ENCODE measurements at regions not wholly inside any gene's neighbourhood (a gene's known extent, or its start where the extent isn't known, plus 50 kb on each side); places are given as distances from the start of the nearest gene placed in this dataset.

DNA sequence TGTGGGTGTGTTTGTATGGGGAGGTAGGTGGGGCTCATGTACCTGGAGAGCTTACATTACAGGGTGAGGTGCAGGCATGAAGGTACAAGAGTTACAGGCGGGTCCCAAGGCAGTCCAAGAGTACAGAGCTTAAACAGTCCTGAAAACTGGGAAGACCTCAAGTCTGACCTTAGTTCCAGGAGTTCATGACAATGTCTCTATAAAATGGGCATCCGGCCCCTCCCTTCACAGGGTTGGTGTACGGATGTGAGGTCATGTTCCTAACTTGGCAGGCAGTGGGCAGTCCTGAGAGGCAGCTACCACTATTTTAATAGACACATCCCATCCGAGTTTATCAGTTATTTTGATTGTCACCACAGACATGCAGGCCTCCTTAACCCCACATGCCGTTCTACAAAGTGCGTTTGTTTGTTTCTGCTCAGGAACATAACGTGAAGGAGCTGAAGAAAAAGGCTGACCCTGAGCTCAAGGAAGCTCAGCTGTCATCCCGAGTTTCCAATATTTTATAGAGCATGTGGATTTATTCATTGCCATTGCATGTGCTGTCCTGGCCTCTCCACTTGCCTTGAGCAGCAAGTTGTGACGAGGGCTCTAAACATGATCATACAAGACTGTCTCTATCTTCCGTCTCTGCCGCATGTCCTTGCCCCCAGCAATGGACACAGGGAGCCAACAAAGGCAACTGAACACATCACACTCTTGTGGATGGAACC is 647.5 kb upstream of the IGFBP3 start:
- dilution Hi-C loops (cut with HindIII; ENCODE audit: low sequenced_read_pairs, unreplicated experiment), result no loop called here
- no peaks in the 10 kb centered on the region for H4K20me1 ChIP-seq (ENCODE audit: insufficient read depth, low read length)
- no peaks in the 10 kb centered on the region for H3K79me1 ChIP-seq (ENCODE audit: low read depth in 1 of 2, low read length in 2 of 2)
- H3K9me1 ChIP-seq (ENCODE audit: insufficient read depth, low read length), result peaks cover 4% of the 10 kb centered on the region
- in situ Hi-C loops (cut with MboI; ENCODE audit: low sequenced_read_pairs), result no loop called here
- WGBS, 2 experiments (ENCODE audit: extremely low coverage in 2 of 2, insufficient read length in 1 of 2), result 83% methylated on average over 2 of the region's 11 CpGs; no CpG with 5 or more reads in 1 of the 2 experiments
- peak overlapping the region; percentile 49 for H3K4ac ChIP-seq (ENCODE audit: low read depth, low read length)
- H2BK5ac ChIP-seq (ENCODE audit: low read depth, low read length, poor library complexity, severe bottlenecking), result no peak overlapping the region
- 0 out of 3 replicates have a peak overlapping the region, but pooled peaks have one; percentile 24 for H2BK15ac ChIP-seq (ENCODE audit: low read depth, low read length)
- H3K23ac ChIP-seq (ENCODE audit: low read depth, low read length), result no peak overlapping the region
- H3K27ac ChIP-seq (ENCODE audit: insufficient read depth, low read length), result no peak overlapping the region
- BruUV-seq (replicated peaks), result no TSS peak
- H3K18ac ChIP-seq (ENCODE audit: low read depth, low read length), result 0 out of 2 replicates have a peak overlapping the region, but pooled peaks have one; percentile 19
- intact Hi-C loops (cut with micrococcal nuclease), result loop anchor here (10.0 kb wide), 1 partner anchor 206 kb away; no protein-coding TSS in a partner anchor
- H3K4me2 ChIP-seq (ENCODE audit: low read depth, low read length), result no peak overlapping the region
- peak overlapping the region; percentile 8; the same call in 1 of the 2 replicates for H4K91ac ChIP-seq (ENCODE audit: insufficient read depth, low read depth, low read length)
- ATAC-seq (ENCODE audit: low read depth) (no peak), DNase-seq (no peak)
- no peak overlapping the region for H3K4me3 ChIP-seq (ENCODE audit: insufficient read depth, low read depth, low read length)
- H3K36me3 ChIP-seq (ENCODE audit: control insufficient read depth, insufficient read depth, low read length), result no peaks in the 10 kb centered on the region
- no peaks in the 10 kb centered on the region for H3K9me3 ChIP-seq (ENCODE audit: control insufficient read depth, insufficient read depth, low read length)
- H2BK20ac ChIP-seq (ENCODE audit: low read depth, low read length), result no peak overlapping the region; the same call in 1 of the 2 replicates
- no peak overlapping the region for H3K9ac ChIP-seq (ENCODE audit: low read depth, low read length)
- peak overlapping the region; percentile 29; the same call in 1 of the 2 replicates for H2AK5ac ChIP-seq (ENCODE audit: low read depth, low read length)
- no peaks in the 10 kb centered on the region for H3K27me3 ChIP-seq (ENCODE audit: control insufficient read depth, insufficient read depth, low read length)
- H3K4me1 ChIP-seq (ENCODE audit: control insufficient read depth, insufficient read depth, low read length), result peaks cover 5% of the 10 kb centered on the region
- ChIA-PET CTCF (no interaction called here), POLR2A (ENCODE audit: unreplicated experiment) (no interaction called here)
- H4K8ac ChIP-seq (ENCODE audit: low read depth in 2 of 2, low read length in 2 of 2), result no peak overlapping the region
- H2AK9ac ChIP-seq (replicated peaks; ENCODE audit: low read depth, low read length, poor library complexity), result peak overlapping the region; percentile 34
- peak overlapping the region; percentile 5; the same call in 1 of the 2 replicates for H2BK120ac ChIP-seq (ENCODE audit: low read depth, low read length)
- no peak overlapping the region for H4K5ac ChIP-seq (ENCODE audit: low read depth, low read length)
- peak overlapping the region; percentile 64 for H3K14ac ChIP-seq (replicated peaks; ENCODE audit: low read depth, low read length)
- H3K56ac ChIP-seq (ENCODE audit: extremely low read depth, insufficient read depth, low read length), result no peak overlapping the region
- peak overlapping the region; percentile 46 for H2AFZ ChIP-seq (replicated peaks; ENCODE audit: low read length, poor library complexity)
- no peak for TF ChIP-seq POLR2A (IDR thresholded peaks at IDR 0.05; ENCODE audit: low read depth, low read length)
- TF ChIP-seq RFX5 (IDR thresholded peaks at IDR 0.05; ENCODE audit: low read depth, low read length), result no peak
- TF ChIP-seq, protein P1, sequence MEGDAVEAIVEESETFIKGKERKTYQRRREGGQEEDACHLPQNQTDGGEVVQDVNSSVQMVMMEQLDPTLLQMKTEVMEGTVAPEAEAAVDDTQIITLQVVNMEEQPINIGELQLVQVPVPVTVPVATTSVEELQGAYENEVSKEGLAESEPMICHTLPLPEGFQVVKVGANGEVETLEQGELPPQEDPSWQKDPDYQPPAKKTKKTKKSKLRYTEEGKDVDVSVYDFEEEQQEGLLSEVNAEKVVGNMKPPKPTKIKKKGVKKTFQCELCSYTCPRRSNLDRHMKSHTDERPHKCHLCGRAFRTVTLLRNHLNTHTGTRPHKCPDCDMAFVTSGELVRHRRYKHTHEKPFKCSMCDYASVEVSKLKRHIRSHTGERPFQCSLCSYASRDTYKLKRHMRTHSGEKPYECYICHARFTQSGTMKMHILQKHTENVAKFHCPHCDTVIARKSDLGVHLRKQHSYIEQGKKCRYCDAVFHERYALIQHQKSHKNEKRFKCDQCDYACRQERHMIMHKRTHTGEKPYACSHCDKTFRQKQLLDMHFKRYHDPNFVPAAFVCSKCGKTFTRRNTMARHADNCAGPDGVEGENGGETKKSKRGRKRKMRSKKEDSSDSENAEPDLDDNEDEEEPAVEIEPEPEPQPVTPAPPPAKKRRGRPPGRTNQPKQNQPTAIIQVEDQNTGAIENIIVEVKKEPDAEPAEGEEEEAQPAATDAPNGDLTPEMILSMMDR (conservative IDR thresholded peaks at IDR 0.05; ENCODE audit: low read depth, low read length), result no peak
- TF ChIP-seq MAZ (IDR thresholded peaks at IDR 0.05; ENCODE audit: borderline replicate concordance, low read depth, low read length), result no peak
- no peak for TF ChIP-seq SMC3 (IDR thresholded peaks at IDR 0.05; ENCODE audit: low read depth, low read length)
- TF ChIP-seq CHD1 (IDR thresholded peaks at IDR 0.05; ENCODE audit: low read depth, low read length), result no peak
- TF ChIP-seq MXI1 (IDR thresholded peaks at IDR 0.05; ENCODE audit: borderline replicate concordance, low read depth, low read length), result no peak
- no peak for TF ChIP-seq BHLHE40 (IDR thresholded peaks at IDR 0.05; ENCODE audit: low read depth, low read length)
- no peak for TF ChIP-seq CEBPB (IDR thresholded peaks at IDR 0.05; ENCODE audit: low read depth, low read length)
- TF ChIP-seq, protein P2, sequence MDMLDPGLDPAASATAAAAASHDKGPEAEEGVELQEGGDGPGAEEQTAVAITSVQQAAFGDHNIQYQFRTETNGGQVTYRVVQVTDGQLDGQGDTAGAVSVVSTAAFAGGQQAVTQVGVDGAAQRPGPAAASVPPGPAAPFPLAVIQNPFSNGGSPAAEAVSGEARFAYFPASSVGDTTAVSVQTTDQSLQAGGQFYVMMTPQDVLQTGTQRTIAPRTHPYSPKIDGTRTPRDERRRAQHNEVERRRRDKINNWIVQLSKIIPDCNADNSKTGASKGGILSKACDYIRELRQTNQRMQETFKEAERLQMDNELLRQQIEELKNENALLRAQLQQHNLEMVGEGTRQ (IDR thresholded peaks at IDR 0.05; ENCODE audit: low read depth, low read length), result no peak
- TF ChIP-seq, protein P3, sequence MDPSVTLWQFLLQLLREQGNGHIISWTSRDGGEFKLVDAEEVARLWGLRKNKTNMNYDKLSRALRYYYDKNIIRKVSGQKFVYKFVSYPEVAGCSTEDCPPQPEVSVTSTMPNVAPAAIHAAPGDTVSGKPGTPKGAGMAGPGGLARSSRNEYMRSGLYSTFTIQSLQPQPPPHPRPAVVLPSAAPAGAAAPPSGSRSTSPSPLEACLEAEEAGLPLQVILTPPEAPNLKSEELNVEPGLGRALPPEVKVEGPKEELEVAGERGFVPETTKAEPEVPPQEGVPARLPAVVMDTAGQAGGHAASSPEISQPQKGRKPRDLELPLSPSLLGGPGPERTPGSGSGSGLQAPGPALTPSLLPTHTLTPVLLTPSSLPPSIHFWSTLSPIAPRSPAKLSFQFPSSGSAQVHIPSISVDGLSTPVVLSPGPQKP (IDR thresholded peaks at IDR 0.05; ENCODE audit: borderline replicate concordance, low read depth, low read length), result no peak
- no peak for TF ChIP-seq RAD21 (IDR thresholded peaks at IDR 0.05; ENCODE audit: low read length)
- TF ChIP-seq RCOR1 (IDR thresholded peaks at IDR 0.05; ENCODE audit: insufficient replicate concordance, low read length), result no peak
- TF ChIP-seq NFE2L2 (IDR thresholded peaks at IDR 0.05; ENCODE audit: low read depth, low read length), result no peak
- no peak for TF ChIP-seq FOS (IDR thresholded peaks at IDR 0.05; ENCODE audit: low read depth, low read length)

Measured in IMR-90 (cell line).